GM10266 (cell line): ENCODE measurements at regions not wholly inside any gene's neighbourhood (a gene's known extent, or its start where the extent isn't known, plus 50 kb on each side); places are given as distances from the start of the nearest gene placed in this dataset.

Experiments
- DNase-seq: peaks from one replicate; pipeline ENCODE4 v3.0.0; 2012; ENCODE audit errors: extremely low spot score
- CTCF ChIP-seq: IDR thresholded peaks from 2 replicates; pipeline ENCODE4 v1.5.1; 2012; ENCODE audit warnings: mild to moderate bottlenecking, low read depth; ENCODE audit not compliant: control insufficient read depth, insufficient read depth; ENCODE audit errors: missing control alignments

DNA sequence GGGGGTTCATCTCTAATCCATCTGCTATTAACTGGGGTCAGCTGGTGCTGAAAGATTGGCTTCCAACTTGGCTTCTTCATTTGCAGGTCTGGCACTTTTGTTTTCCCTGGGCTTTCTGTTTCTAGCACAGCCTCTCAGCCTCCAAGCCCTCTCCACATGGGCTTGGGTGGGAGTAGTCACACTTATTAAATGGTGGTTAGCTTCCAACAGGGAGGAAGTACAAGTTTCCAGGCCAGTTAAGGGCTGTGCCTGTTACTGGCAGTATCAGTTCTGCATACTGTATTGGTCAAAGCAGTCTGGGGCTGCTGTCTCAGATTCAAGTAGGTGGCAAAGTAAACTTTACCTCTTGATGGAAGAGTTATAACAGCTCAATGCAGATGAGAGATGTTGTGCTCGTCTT lies 627.1 kb upstream of the CCDC54 start:
- TF ChIP-seq CTCF, result no peak
- DNase-seq, result no peak

DNA sequence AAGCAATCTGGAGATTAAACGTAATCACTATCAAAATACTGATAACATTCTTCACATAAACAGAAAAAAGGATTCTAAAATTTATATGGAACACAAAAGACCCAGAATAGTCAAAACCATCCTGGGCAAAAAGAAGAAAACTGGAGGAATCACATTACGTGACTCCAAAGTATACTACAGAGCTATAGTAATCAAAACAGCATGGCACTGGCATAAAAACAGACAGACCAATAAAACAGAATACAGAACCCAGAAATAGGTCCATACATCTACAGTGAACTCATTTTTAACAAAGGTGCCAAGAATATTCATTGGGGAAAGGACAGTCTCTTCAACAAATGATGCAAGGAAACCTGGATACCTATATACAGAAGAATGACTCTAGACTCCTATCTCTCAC lies 621.9 kb upstream of the CCDC54 start:
- no peak for TF ChIP-seq CTCF
- DNase-seq, result no peak

- DNase-seq, result no peak
- TF ChIP-seq CTCF, result no peak
Observed at GRCh38 chr3:106756901-106757300, 620.3 kb upstream of the CCDC54 start.

- no peak for DNase-seq
- TF ChIP-seq CTCF, result no peak
Observed at GRCh38 chr3:106758459-106758858, 618.8 kb upstream of the CCDC54 start.

DNA sequence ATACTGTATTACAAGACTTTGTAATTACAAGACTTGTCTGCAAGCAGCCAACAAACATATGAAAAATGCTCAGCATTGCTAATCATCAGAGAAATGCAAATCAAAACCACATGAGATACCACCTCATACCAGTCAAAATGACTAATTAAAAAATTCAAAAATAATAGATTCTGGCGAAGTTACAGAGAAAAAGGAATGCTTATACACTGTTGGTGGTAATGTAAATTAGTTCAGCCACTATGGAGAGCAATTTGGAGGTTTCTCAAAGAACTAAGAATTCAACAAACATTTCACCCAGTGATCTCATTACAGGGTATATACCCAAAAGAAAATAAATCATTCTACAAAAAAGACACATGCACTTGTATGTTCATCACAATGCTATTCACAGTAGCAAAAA lies 617.5 kb upstream of the CCDC54 start:
- no peak for DNase-seq

GRCh38 chr3:106765342-106765741 lies 611.9 kb upstream of the CCDC54 start:
- no peak for DNase-seq
- no peak for TF ChIP-seq CTCF

More for the DNA sequence above, 617.5 kb upstream of the CCDC54 start:
- TF ChIP-seq CTCF, result no peak

GRCh38 chr3:106768941-106769480 lies 608.2 kb upstream of the CCDC54 start:
- no peak for DNase-seq
- no peak for TF ChIP-seq CTCF
